ENCODE measurements at regions not wholly inside any gene's neighbourhood (a gene's known extent, or its start where the extent isn't known, plus 50 kb on each side); places are given as distances from the start of the nearest gene placed in this dataset.

GRCh38 chr5:71865665-71866320 is 146.7 kb downstream of the CARTPT start:
- no peak overlapping the region for H3K27ac Mint-ChIP-seq (ENCODE audit: unreplicated experiment)
- peaks cover 6% of the 10 kb centered on the region for H3K9me3 Mint-ChIP-seq (ENCODE audit: unreplicated experiment)
- H3K4me3 Mint-ChIP-seq (ENCODE audit: unreplicated experiment), result no peak overlapping the region
- peaks cover 4% of the 10 kb centered on the region for H3K27me3 Mint-ChIP-seq (ENCODE audit: unreplicated experiment)
- peaks cover 13% of the 10 kb centered on the region for H3K4me1 Mint-ChIP-seq (ENCODE audit: low read depth, unreplicated experiment)
- no peak for DNase-seq
- no peak for TF ChIP-seq CTCF (IDR thresholded peaks at IDR 0.05; ENCODE audit: partially characterized antibody, unreplicated experiment)
- H3K36me3 Mint-ChIP-seq (ENCODE audit: unreplicated experiment), result peaks cover 5% of the 10 kb centered on the region

GRCh38 chr5:71872311-71872864 is 153.3 kb downstream of the CARTPT start:
- DNase-seq, result no peak
- TF ChIP-seq CTCF (IDR thresholded peaks at IDR 0.05; ENCODE audit: partially characterized antibody, unreplicated experiment), result no peak

GRCh38 chr5:71873191-71873591 is 154.1 kb downstream of the CARTPT start:
- Mint-ChIP-seq H3K27me3 (ENCODE audit: unreplicated experiment) (peaks cover 2% of the 10 kb centered on the region), H3K4me1 (ENCODE audit: low read depth, unreplicated experiment) (peaks cover 22% of the 10 kb centered on the region), H3K9me3 (ENCODE audit: unreplicated experiment) (peaks cover 1% of the 10 kb centered on the region), H3K27ac (ENCODE audit: unreplicated experiment) (peak overlapping the region; percentile 82), H3K36me3 (ENCODE audit: unreplicated experiment) (peaks cover 5% of the 10 kb centered on the region), H3K4me3 (ENCODE audit: unreplicated experiment) (no peak overlapping the region)
- no peak for TF ChIP-seq CTCF (IDR thresholded peaks at IDR 0.05; ENCODE audit: partially characterized antibody, unreplicated experiment)
- no peak for DNase-seq

More at GRCh38 chr5:71872311-71872864, 153.3 kb downstream of the CARTPT start:
- Mint-ChIP-seq H3K27ac (ENCODE audit: unreplicated experiment) (peak overlapping the region; percentile 82), H3K4me3 (ENCODE audit: unreplicated experiment) (no peak overlapping the region), H3K4me1 (ENCODE audit: low read depth, unreplicated experiment) (peaks cover 21% of the 10 kb centered on the region), H3K9me3 (ENCODE audit: unreplicated experiment) (peaks cover 1% of the 10 kb centered on the region), H3K36me3 (ENCODE audit: unreplicated experiment) (peaks cover 5% of the 10 kb centered on the region), H3K27me3 (ENCODE audit: unreplicated experiment) (peaks cover 2% of the 10 kb centered on the region)

GRCh38 chr5:71874521-71874920 is 155.4 kb downstream of the CARTPT start:
- H3K27ac Mint-ChIP-seq (ENCODE audit: unreplicated experiment), result no peak overlapping the region
- peaks cover 2% of the 10 kb centered on the region for H3K27me3 Mint-ChIP-seq (ENCODE audit: unreplicated experiment)
- no peak overlapping the region for H3K4me3 Mint-ChIP-seq (ENCODE audit: unreplicated experiment)

More at GRCh38 chr5:71874521-71874920, 155.4 kb downstream of the CARTPT start:
- no peak for TF ChIP-seq CTCF (IDR thresholded peaks at IDR 0.05; ENCODE audit: partially characterized antibody, unreplicated experiment)
- peaks cover 22% of the 10 kb centered on the region for H3K4me1 Mint-ChIP-seq (ENCODE audit: low read depth, unreplicated experiment)
- H3K36me3 Mint-ChIP-seq (ENCODE audit: unreplicated experiment), result peaks cover 5% of the 10 kb centered on the region
- no peak for DNase-seq
- H3K9me3 Mint-ChIP-seq (ENCODE audit: unreplicated experiment), result peaks cover 1% of the 10 kb centered on the region

Data from glutamatergic neuron (in vitro differentiated cells).